ENCODE measurements at regions not wholly inside any gene's neighbourhood (a gene's known extent, or its start where the extent isn't known, plus 50 kb on each side); places are given as distances from the start of the nearest gene placed in this dataset.

GRCh38 chr12:89189448-89189847 lies 162.9 kb downstream of the DUSP6 start:
- ChIA-PET POLR2A (no interaction called here), CTCF (no interaction called here)
- no peak overlapping the region for H3K4me2 ChIP-seq
- H3K27ac ChIP-seq = no peak overlapping the region
- no peak overlapping the region for H3K4me3 ChIP-seq
- peaks cover 21% of the 10 kb centered on the region; the same call in 2 of the 3 replicates for H3K9me3 ChIP-seq
- DNase-seq (ENCODE audit: low read depth in 1 of 2, low spot score in 1 of 2) = peak in 1 of 2 experiments; percentile 14
- peaks cover 31% of the 10 kb centered on the region for H3K4me1 ChIP-seq
- no peak for ATAC-seq
- FAIRE-seq = no peak
- WGBS (ENCODE audit: missing lambda C conversion rate) = 74% methylated on average over 1 of the region's 1 CpG
- TF ChIP-seq PHF8 (IDR thresholded peaks at IDR 0.05; ENCODE audit: borderline replicate concordance, low read depth) (no peak), PBX3 (IDR thresholded peaks at IDR 0.05) (no peak), MYC (IDR thresholded peaks at IDR 0.05; ENCODE audit: borderline replicate concordance, low read length) (no peak), HOXB13 (CRISPR knock-in tag; IDR thresholded peaks at IDR 0.05; ENCODE audit: low read depth) (no peak), MAZ (IDR thresholded peaks at IDR 0.05; ENCODE audit: borderline replicate concordance, low read depth, low read length) (no peak), FOSB (CRISPR knock-in tag; IDR thresholded peaks at IDR 0.05) (no peak), ZFP36 (IDR thresholded peaks at IDR 0.05; ENCODE audit: borderline replicate concordance, partially characterized antibody) (no peak), HEYL (CRISPR knock-in tag; IDR thresholded peaks at IDR 0.05) (no peak), SMC3 (IDR thresholded peaks at IDR 0.05) (no peak), NR3C1 (IDR thresholded peaks at IDR 0.05) (no peak), TFCP2L1 (CRISPR knock-in tag; IDR thresholded peaks at IDR 0.05) (no peak)
- TF ChIP-seq, protein P1, sequence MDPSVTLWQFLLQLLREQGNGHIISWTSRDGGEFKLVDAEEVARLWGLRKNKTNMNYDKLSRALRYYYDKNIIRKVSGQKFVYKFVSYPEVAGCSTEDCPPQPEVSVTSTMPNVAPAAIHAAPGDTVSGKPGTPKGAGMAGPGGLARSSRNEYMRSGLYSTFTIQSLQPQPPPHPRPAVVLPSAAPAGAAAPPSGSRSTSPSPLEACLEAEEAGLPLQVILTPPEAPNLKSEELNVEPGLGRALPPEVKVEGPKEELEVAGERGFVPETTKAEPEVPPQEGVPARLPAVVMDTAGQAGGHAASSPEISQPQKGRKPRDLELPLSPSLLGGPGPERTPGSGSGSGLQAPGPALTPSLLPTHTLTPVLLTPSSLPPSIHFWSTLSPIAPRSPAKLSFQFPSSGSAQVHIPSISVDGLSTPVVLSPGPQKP (IDR thresholded peaks at IDR 0.05; ENCODE audit: low read depth, low read length) = no peak

GRCh38 chr12:89187507-89187906 lies 164.8 kb downstream of the DUSP6 start:
- FAIRE-seq (no peak), DNase-seq (ENCODE audit: low read depth in 1 of 2, low spot score in 1 of 2) (no peak), ATAC-seq (no peak)
- TF ChIP-seq NFE2L2 (conservative IDR thresholded peaks at IDR 0.05; ENCODE audit: low read length) (no peak), CEBPB (IDR thresholded peaks at IDR 0.05) (no peak), KDM5A (IDR thresholded peaks at IDR 0.05) (no peak), BHLHE40 (IDR thresholded peaks at IDR 0.05; ENCODE audit: low read depth, low read length) (no peak), RFX5 (IDR thresholded peaks at IDR 0.05) (no peak), MAX (IDR thresholded peaks at IDR 0.05) (no peak), POLR2AphosphoS2 (conservative IDR thresholded peaks at IDR 0.05; ENCODE audit: low read length) (no peak), ESRRA (IDR thresholded peaks at IDR 0.05; ENCODE audit: borderline replicate concordance, low read length) (no peak), ZFP36 (IDR thresholded peaks at IDR 0.05; ENCODE audit: borderline replicate concordance, partially characterized antibody) (no peak), ZSCAN20 (CRISPR knock-in tag; IDR thresholded peaks at IDR 0.05) (no peak), CBX2 (IDR thresholded peaks at IDR 0.05; ENCODE audit: borderline replicate concordance, low read depth) (no peak), FOXS1 (CRISPR knock-in tag; IDR thresholded peaks at IDR 0.05) (no peak), SMC3 (IDR thresholded peaks at IDR 0.05) (no peak), HEYL (CRISPR knock-in tag; IDR thresholded peaks at IDR 0.05) (no peak)
- TF ChIP-seq, protein P2, sequence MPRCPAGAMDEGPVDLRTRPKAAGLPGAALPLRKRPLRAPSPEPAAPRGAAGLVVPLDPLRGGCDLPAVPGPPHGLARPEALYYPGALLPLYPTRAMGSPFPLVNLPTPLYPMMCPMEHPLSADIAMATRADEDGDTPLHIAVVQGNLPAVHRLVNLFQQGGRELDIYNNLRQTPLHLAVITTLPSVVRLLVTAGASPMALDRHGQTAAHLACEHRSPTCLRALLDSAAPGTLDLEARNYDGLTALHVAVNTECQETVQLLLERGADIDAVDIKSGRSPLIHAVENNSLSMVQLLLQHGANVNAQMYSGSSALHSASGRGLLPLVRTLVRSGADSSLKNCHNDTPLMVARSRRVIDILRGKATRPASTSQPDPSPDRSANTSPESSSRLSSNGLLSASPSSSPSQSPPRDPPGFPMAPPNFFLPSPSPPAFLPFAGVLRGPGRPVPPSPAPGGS (IDR thresholded peaks at IDR 0.05) = no peak
- ChIA-PET CTCF (no interaction called here), POLR2A (no interaction called here)
- H3K4me2 ChIP-seq = no peak overlapping the region
- H3K4me1 ChIP-seq = peaks cover 38% of the 10 kb centered on the region
- peaks cover 21% of the 10 kb centered on the region; the same call in 2 of the 3 replicates for H3K9me3 ChIP-seq
- no peak overlapping the region for H3K27ac ChIP-seq
- no peak overlapping the region for H3K4me3 ChIP-seq
